SH-SY5Y (cell line): ENCODE measurements at regions not wholly inside any gene's neighbourhood (a gene's known extent, or its start where the extent isn't known, plus 50 kb on each side); places are given as distances from the start of the nearest gene placed in this dataset.

Experiments
- GATA2 ChIP-seq: IDR thresholded peaks from 2 replicates; pipeline ENCODE4 v1.6.1; 2011; ENCODE audit warnings: mild to moderate bottlenecking, low read depth, low read length
- GATA3 ChIP-seq: IDR thresholded peaks from 2 replicates; pipeline ENCODE4 v1.6.1; 2011; ENCODE audit warnings: low read depth, mild to moderate bottlenecking, low read length, moderate library complexity

DNA sequence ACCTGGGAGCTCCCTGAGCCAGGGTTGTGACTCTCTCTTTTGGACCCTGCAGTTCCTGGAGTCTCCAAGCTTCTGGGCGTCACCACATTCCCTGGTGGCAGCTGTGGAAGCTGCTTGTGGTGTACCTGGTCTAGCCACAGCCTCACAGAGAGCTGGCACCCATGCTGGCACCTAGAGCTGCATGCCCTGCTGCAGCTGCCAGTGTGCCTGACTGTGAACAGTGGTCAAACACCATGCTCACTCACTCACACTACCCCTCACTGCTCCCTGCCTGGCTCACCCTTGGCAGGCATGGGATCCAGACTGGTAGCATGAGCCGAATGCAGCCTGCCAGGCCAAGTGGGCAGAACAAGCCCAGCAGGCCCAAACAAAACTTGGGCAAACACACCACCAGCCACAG lies 66.6 kb downstream of the NAA11 start:
- TF ChIP-seq GATA3 (no peak), GATA2 (no peak)
